H9 (cell line): ENCODE measurements at regions not wholly inside any gene's neighbourhood (a gene's known extent, or its start where the extent isn't known, plus 50 kb on each side); places are given as distances from the start of the nearest gene placed in this dataset.

Experiments
- DNase-seq: peaks from one replicate; pipeline ENCODE4 v3.0.0-alpha.2; 2017
- H2AFZ ChIP-seq: one replicate; pipeline ENCODE4 v1.6.1; 2013; ENCODE audit warnings: mild to moderate bottlenecking, low read length, control low read depth, moderate library complexity
- H2AK5ac ChIP-seq: 2 replicates; pipeline ENCODE4 v1.6.1; 2013; ENCODE audit warnings: low read length, control low read depth, mixed read lengths; ENCODE audit not compliant: insufficient read length
- H2BK120ac ChIP-seq: one replicate; pipeline ENCODE4 v1.6.1; 2013; ENCODE audit warnings: low read depth, mild to moderate bottlenecking, low read length, control low read depth, inconsistent platforms; ENCODE audit not compliant: poor library complexity, severe bottlenecking
- H2BK12ac ChIP-seq: 2 replicates; pipeline ENCODE4 v1.6.1; 2013; ENCODE audit warnings: low read length, control low read depth, mixed read lengths, low read depth; ENCODE audit not compliant: insufficient read length
- H2BK15ac ChIP-seq: 2 replicates; pipeline ENCODE4 v1.6.1; 2013; ENCODE audit warnings: low read depth, low read length, control low read depth
- H2BK20ac ChIP-seq: one replicate; pipeline ENCODE4 v1.6.1; 2013; ENCODE audit warnings: low read depth, mild to moderate bottlenecking, low read length, control low read depth, inconsistent platforms; ENCODE audit not compliant: poor library complexity, severe bottlenecking
- H2BK5ac ChIP-seq: 2 replicates; pipeline ENCODE4 v1.6.1; 2013; ENCODE audit warnings: low read length, control low read depth, mixed read lengths; ENCODE audit not compliant: insufficient read length
- H3K14ac ChIP-seq: 2 replicates; pipeline ENCODE4 v1.6.1; 2013; ENCODE audit warnings: low read length, control low read depth; ENCODE audit not compliant: insufficient read depth
- H3K18ac ChIP-seq: 2 replicates; pipeline ENCODE4 v1.6.1; 2013; ENCODE audit warnings: low read depth, mild to moderate bottlenecking, mixed read lengths, low read length, control low read depth; ENCODE audit not compliant: insufficient read length
- H3K23ac ChIP-seq: 2 replicates; pipeline ENCODE4 v1.6.1; 2013; ENCODE audit warnings: low read length, control low read depth, mixed read lengths, low read depth; ENCODE audit not compliant: insufficient read length
- H3K23me2 ChIP-seq: 2 replicates; pipeline ENCODE4 v1.6.1; 2013; ENCODE audit warnings: low read depth, mild to moderate bottlenecking, mixed read lengths, low read length, control low read depth; ENCODE audit not compliant: insufficient read length, poor library complexity, severe bottlenecking
- H3K27ac ChIP-seq: 2 replicates; pipeline ENCODE4 v1.5.1; 2013; ENCODE audit warnings: low read length, control low read depth, mixed read lengths, low read depth; ENCODE audit not compliant: insufficient read length
- H3K27me3 ChIP-seq: 2 replicates; pipeline ENCODE4 v1.6.1; 2013; ENCODE audit warnings: low read length, control low read depth, inconsistent platforms; ENCODE audit not compliant: insufficient read depth
- H3K4ac ChIP-seq: 2 replicates; pipeline ENCODE4 v1.6.1; 2013; ENCODE audit warnings: low read depth, mild to moderate bottlenecking, control low read depth, inconsistent platforms, low read length, moderate library complexity
- H3K4me1 ChIP-seq: 2 replicates; pipeline ENCODE4 v1.6.1; 2013; ENCODE audit warnings: low read length, control low read depth, inconsistent platforms; ENCODE audit not compliant: insufficient read depth
- H3K4me2 ChIP-seq: 2 replicates; pipeline ENCODE4 v1.6.1; 2013; ENCODE audit warnings: low read length, control low read depth, mixed read lengths; ENCODE audit not compliant: insufficient read length, insufficient read depth
- H3K56ac ChIP-seq: 2 replicates; pipeline ENCODE4 v1.6.1; 2013; ENCODE audit warnings: low read depth, mild to moderate bottlenecking, mixed read lengths, low read length, control low read depth; ENCODE audit not compliant: insufficient read length
- H3K79me1 ChIP-seq: 2 replicates; pipeline ENCODE4 v1.6.1; 2013; ENCODE audit warnings: low read depth, mild to moderate bottlenecking, moderate library complexity, low read length, control low read depth, inconsistent platforms; ENCODE audit not compliant: insufficient read depth, poor library complexity, severe bottlenecking
- H3K79me2 ChIP-seq: 2 replicates; pipeline ENCODE4 v1.6.1; 2013; ENCODE audit warnings: low read length, control low read depth, inconsistent platforms; ENCODE audit not compliant: insufficient read depth
- H3K9ac ChIP-seq: 2 replicates; pipeline ENCODE4 v1.6.1; 2013; ENCODE audit warnings: low read length, control low read depth, mixed read lengths; ENCODE audit not compliant: insufficient read length; ENCODE audit errors: extremely low read depth
- H3K9me3 ChIP-seq: one replicate; pipeline ENCODE4 v1.6.1; 2013; ENCODE audit warnings: low read depth, low read length, inconsistent platforms; ENCODE audit not compliant: control insufficient read depth
- H3T11ph ChIP-seq: one replicate; pipeline ENCODE4 v1.6.1; 2013; ENCODE audit warnings: mild to moderate bottlenecking, low read length, control low read depth, inconsistent platforms
- H4K20me1 ChIP-seq: one replicate; pipeline ENCODE4 v1.6.1; 2013; ENCODE audit not compliant: control insufficient read depth, insufficient read length, insufficient read depth
- H4K5ac ChIP-seq: 2 replicates; pipeline ENCODE4 v1.6.1; 2013; ENCODE audit warnings: low read depth, mild to moderate bottlenecking, mixed read lengths, low read length, control low read depth; ENCODE audit not compliant: insufficient read length
- H4K8ac ChIP-seq: replicated peaks from 2 replicates; pipeline ENCODE4 v1.6.1; 2013; ENCODE audit warnings: low read length, control low read depth, mixed read lengths, low read depth; ENCODE audit not compliant: insufficient read length
- H4K91ac ChIP-seq: 2 replicates; pipeline ENCODE4 v1.6.1; 2013; ENCODE audit warnings: low read depth, mild to moderate bottlenecking, moderate library complexity, mixed read lengths, low read length, control low read depth; ENCODE audit not compliant: insufficient read length
- H3K27ac Mint-ChIP-seq, 3 experiments: 2 replicates in 2 of 3; 3 replicates in 1 of 3; pipeline ENCODE4 v1.8.0; 2020 to 2021; ENCODE audit warnings: mixed read lengths in 3 of 3, mild to moderate bottlenecking in 1 of 3, moderate library complexity in 1 of 3
- H3K27me3 Mint-ChIP-seq: 2 replicates; pipeline ENCODE4 v1.8.0; 2021; ENCODE audit warnings: low read depth, mild to moderate bottlenecking, moderate library complexity, mixed read lengths
- H3K36me3 Mint-ChIP-seq, 3 experiments: 2 replicates in 2 of 3; 3 replicates in 1 of 3; pipeline ENCODE4 v1.8.0; 2020 to 2021; ENCODE audit warnings: low read depth in 3 of 3, mixed read lengths in 3 of 3; ENCODE audit not compliant: insufficient read depth in 1 of 3
- H3K4me1 Mint-ChIP-seq, 2 experiments: 2 replicates each; pipeline ENCODE4 v1.8.0; 2020; ENCODE audit warnings: mixed read lengths in 2 of 2
- H3K4me3 Mint-ChIP-seq, 2 experiments: 2 replicates in 1 of 2; 3 replicates in 1 of 2; pipeline ENCODE4 v1.8.0; 2020 to 2021; ENCODE audit warnings: mild to moderate bottlenecking in 2 of 2, mixed read lengths in 2 of 2, moderate library complexity in 1 of 2
- H3K9me3 Mint-ChIP-seq, 2 experiments: 2 replicates in 1 of 2; 3 replicates in 1 of 2; pipeline ENCODE4 v1.8.0; 2020; ENCODE audit warnings: mild to moderate bottlenecking in 2 of 2, mixed read lengths in 2 of 2, moderate library complexity in 1 of 2
- WGBS: extraction: QIAGEN DNeasy Blood & Tissue Kit; methylation state at CpG from one replicate; pipeline ENCODE4 v1.1.7; 2013; ENCODE audit warnings: missing lambda C conversion rate, low lambda C conversion rate, mixed read lengths; ENCODE audit not compliant: insufficient read length; ENCODE audit errors: extremely low coverage; 5-methylcytosine and 5-hydroxymethylcytosine counted together
- TF ChIP-seq, protein P1 (sequence below): fragments of 200-600 bp; sonication (generic); conservative IDR thresholded peaks from 3 replicates; pipeline ENCODE4 v1.8.0; 2021; ENCODE audit warnings: antibody characterized with exemption, mild to moderate bottlenecking

DNA sequence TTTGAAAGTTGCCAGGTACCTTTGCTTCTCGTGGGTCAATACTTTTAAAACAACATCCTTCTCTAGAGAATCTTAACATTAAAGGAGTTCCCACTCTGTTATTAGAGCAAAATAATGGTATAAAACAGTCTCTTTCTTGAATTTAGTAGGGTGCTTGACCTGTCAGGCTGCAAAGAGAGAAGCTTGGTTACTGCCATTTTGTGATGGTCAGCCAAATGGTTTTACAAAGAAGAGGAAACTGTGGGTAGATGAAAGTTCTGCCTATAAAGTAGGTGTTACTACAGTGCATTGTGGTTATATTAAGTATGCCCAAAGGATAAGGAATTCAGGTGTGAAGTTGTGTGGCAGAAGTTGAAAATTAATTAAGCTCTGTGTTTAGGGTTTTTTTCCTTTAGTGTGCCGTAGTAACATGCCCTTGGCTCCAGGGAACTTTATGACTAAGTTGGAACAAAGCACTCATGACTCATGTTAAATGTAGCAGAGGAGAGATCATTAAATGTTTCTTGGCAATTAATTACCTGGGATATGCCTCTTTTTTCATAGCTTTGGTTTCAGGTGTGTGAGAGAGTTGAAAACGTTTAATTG is 354.0 kb upstream of the KITLG start:
- H3K27ac ChIP-seq, result no peak overlapping the region
- no peak overlapping the region for H2AFZ ChIP-seq
- H4K20me1 ChIP-seq, result no peaks in the 10 kb centered on the region
- H3K23me2 ChIP-seq, result no peaks in the 10 kb centered on the region
- H3K4me1 Mint-ChIP-seq, result peaks cover 19 to 26% of the 10 kb centered on the region in 2 experiments
- no peak overlapping the region for H4K8ac ChIP-seq
- H3T11ph ChIP-seq, result no peak overlapping the region
- no peak overlapping the region for H3K4me3 Mint-ChIP-seq
- H3K4ac ChIP-seq, result no peak overlapping the region
- TF ChIP-seq, protein P1, sequence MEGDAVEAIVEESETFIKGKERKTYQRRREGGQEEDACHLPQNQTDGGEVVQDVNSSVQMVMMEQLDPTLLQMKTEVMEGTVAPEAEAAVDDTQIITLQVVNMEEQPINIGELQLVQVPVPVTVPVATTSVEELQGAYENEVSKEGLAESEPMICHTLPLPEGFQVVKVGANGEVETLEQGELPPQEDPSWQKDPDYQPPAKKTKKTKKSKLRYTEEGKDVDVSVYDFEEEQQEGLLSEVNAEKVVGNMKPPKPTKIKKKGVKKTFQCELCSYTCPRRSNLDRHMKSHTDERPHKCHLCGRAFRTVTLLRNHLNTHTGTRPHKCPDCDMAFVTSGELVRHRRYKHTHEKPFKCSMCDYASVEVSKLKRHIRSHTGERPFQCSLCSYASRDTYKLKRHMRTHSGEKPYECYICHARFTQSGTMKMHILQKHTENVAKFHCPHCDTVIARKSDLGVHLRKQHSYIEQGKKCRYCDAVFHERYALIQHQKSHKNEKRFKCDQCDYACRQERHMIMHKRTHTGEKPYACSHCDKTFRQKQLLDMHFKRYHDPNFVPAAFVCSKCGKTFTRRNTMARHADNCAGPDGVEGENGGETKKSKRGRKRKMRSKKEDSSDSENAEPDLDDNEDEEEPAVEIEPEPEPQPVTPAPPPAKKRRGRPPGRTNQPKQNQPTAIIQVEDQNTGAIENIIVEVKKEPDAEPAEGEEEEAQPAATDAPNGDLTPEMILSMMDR, result no peak
- no peak overlapping the region for H3K9ac ChIP-seq
- no peak overlapping the region for H2BK5ac ChIP-seq
- H2BK20ac ChIP-seq, result no peak overlapping the region
- H3K27me3 Mint-ChIP-seq, result no peaks in the 10 kb centered on the region
- H2BK12ac ChIP-seq, result no peak overlapping the region
- no peak overlapping the region for H3K27ac Mint-ChIP-seq
- H3K9me3 ChIP-seq, result no peaks in the 10 kb centered on the region
- H2BK120ac ChIP-seq, result no peak overlapping the region
- H3K9me3 Mint-ChIP-seq, result no peaks in the 10 kb centered on the region
- H4K91ac ChIP-seq, result no peak overlapping the region
- H4K5ac ChIP-seq, result no peak overlapping the region
- no peaks in the 10 kb centered on the region for H3K79me1 ChIP-seq
- no peak overlapping the region for H2AK5ac ChIP-seq
- H3K4me2 ChIP-seq, result no peak overlapping the region
- H3K27me3 ChIP-seq, result no peaks in the 10 kb centered on the region
- WGBS, result no CpG with 5 or more reads among the region's 3 CpGs
- H3K18ac ChIP-seq, result no peak overlapping the region
- no peak overlapping the region for H2BK15ac ChIP-seq
- H3K56ac ChIP-seq, result no peak overlapping the region
- peaks cover 2% of the 10 kb centered on the region; the same call in 1 of the 2 replicates for H3K4me1 ChIP-seq
- no peaks in the 10 kb centered on the region for H3K79me2 ChIP-seq
- no peaks in the 10 kb centered on the region for H3K36me3 Mint-ChIP-seq
- H3K23ac ChIP-seq, result no peak overlapping the region
- no peak for DNase-seq
- no peak overlapping the region for H3K14ac ChIP-seq
